GM23248 (cell line): ENCODE measurements at regions not wholly inside any gene's neighbourhood (a gene's known extent, or its start where the extent isn't known, plus 50 kb on each side); places are given as distances from the start of the nearest gene placed in this dataset.
"Not testable (repeated sequence)": the region's sequence is repeated elsewhere in the genome, so short reads cannot be mapped to it uniquely, and the experiment has no call there.

Experiments
- DNase-seq: peaks from one replicate; pipeline ENCODE4 v3.0.0-alpha.2; 2015
- H2AFZ ChIP-seq: fragments of 200-600 bp; sonication (generic); 2 replicates; pipeline ENCODE4 v1.6.1; 2016; ENCODE audit warnings: antibody characterized with exemption
- H3F3A ChIP-seq: fragments of 200-600 bp; sonication (generic); 2 replicates; pipeline ENCODE4 v1.6.1; 2016; ENCODE audit warnings: mild to moderate bottlenecking, antibody characterized with exemption, mixed run types; ENCODE audit not compliant: insufficient read depth
- H3K27ac ChIP-seq: fragments of 200-600 bp; sonication (generic); 2 replicates; pipeline ENCODE4 v1.5.1; 2016; ENCODE audit warnings: mild to moderate bottlenecking
- H3K27me3 ChIP-seq: fragments of 200-600 bp; sonication (generic); replicated peaks from 2 replicates; pipeline ENCODE4 v1.6.1; 2016; ENCODE audit warnings: mild to moderate bottlenecking; ENCODE audit not compliant: insufficient read depth
- H3K36me3 ChIP-seq: fragments of 200-600 bp; sonication (generic); 2 replicates; pipeline ENCODE4 v1.6.1; 2016; ENCODE audit warnings: low read depth, mild to moderate bottlenecking
- H3K4me1 ChIP-seq: fragments of 200-600 bp; sonication (generic); 2 replicates; pipeline ENCODE4 v1.6.1; 2016; ENCODE audit warnings: mild to moderate bottlenecking; ENCODE audit not compliant: insufficient read depth
- H3K4me2 ChIP-seq: fragments of 200-600 bp; sonication (generic); one replicate; pipeline ENCODE4 v1.6.1; 2016; ENCODE audit warnings: mild to moderate bottlenecking; ENCODE audit not compliant: unreplicated experiment
- H3K4me3 ChIP-seq: fragments of 200-600 bp; sonication (generic); 2 replicates; pipeline ENCODE4 v1.5.1; 2016; ENCODE audit warnings: mild to moderate bottlenecking
- H3K79me2 ChIP-seq: fragments of 200-600 bp; sonication (generic); 2 replicates; pipeline ENCODE4 v1.6.1; 2016; ENCODE audit warnings: mild to moderate bottlenecking; ENCODE audit not compliant: insufficient read depth
- H3K9ac ChIP-seq: fragments of 200-600 bp; sonication (generic); 2 replicates; pipeline ENCODE4 v1.6.1; 2016; ENCODE audit warnings: mild to moderate bottlenecking
- H3K9me2 ChIP-seq: fragments of 200-600 bp; sonication (generic); 2 replicates; pipeline ENCODE4 v1.6.1; 2016; ENCODE audit warnings: mixed run types, mild to moderate bottlenecking, moderate library complexity; ENCODE audit not compliant: insufficient read depth
- H3K9me3 ChIP-seq: fragments of 200-600 bp; sonication (generic); one replicate; pipeline ENCODE4 v1.6.1; 2017; ENCODE audit warnings: low read depth
- H4K20me1 ChIP-seq: fragments of 200-600 bp; sonication (generic); 2 replicates; pipeline ENCODE4 v1.6.0; 2016; ENCODE audit not compliant: insufficient read depth
- EZH2 ChIP-seq: fragments of 200-600 bp; sonication (generic); IDR thresholded peaks from 2 replicates; pipeline ENCODE4 v1.6.1; 2018; ENCODE audit warnings: antibody characterized with exemption, mild to moderate bottlenecking; ENCODE audit not compliant: insufficient read depth, poor library complexity, severe bottlenecking
- EZH2phosphoT487 ChIP-seq: fragments of 200-600 bp; sonication (generic); IDR thresholded peaks from 2 replicates; pipeline ENCODE4 v1.6.1; 2018; ENCODE audit warnings: antibody characterized with exemption, moderate library complexity, mild to moderate bottlenecking, low read depth; ENCODE audit not compliant: insufficient read depth
- WGBS, 2 experiments: methylation state at CpG; one replicate each; pipeline ENCODE4 v1.1.6; 2015 to 2017; ENCODE audit warnings: low lambda C conversion rate in 2 of 2, low coverage in 1 of 2; ENCODE audit errors: missing lambda C conversion rate in 2 of 2; 5-methylcytosine and 5-hydroxymethylcytosine counted together
- in situ Hi-C: fragments of 300-500 bp; cut with MboI; formaldehyde crosslinking; loops from 2 replicates; pipeline ENCODE4 v1.15.0; 2020

DNA sequence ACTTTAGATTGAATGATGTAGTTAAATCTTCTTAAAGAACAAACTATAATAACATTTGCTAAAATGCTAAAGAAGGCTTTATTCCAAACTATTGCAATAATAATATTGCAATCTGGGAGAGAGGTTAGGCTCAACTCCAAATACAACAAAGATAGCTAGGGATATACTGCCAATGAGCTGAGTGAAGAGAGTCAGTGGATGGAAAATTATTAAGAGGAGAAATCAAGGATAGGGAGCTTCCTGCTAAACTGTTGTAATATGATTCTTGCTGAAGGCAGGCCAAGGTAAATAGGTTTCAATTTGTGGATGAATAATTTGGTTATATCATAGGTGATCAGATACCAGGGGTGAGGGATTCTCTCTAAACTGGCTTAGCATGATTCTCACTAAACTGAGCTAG is 1651.5 kb downstream of the EFNA5 start:
- no peaks in the 10 kb centered on the region for H3K36me3 ChIP-seq
- no peak overlapping the region for H3K4me3 ChIP-seq
- no peaks in the 10 kb centered on the region for H3K4me1 ChIP-seq
- no peaks in the 10 kb centered on the region for H3F3A ChIP-seq
- H3K79me2 ChIP-seq: no peaks in the 10 kb centered on the region
- H3K9me3 ChIP-seq: no peaks in the 10 kb centered on the region
- TF ChIP-seq EZH2 (no peak), EZH2phosphoT487 (no peak)
- H2AFZ ChIP-seq: no peak overlapping the region
- no peak for DNase-seq
- H3K27ac ChIP-seq: no peak overlapping the region
- in situ Hi-C loops: no loop called here
- no peak overlapping the region for H3K9ac ChIP-seq
- H3K27me3 ChIP-seq: no peaks in the 10 kb centered on the region
- no peaks in the 10 kb centered on the region for H3K9me2 ChIP-seq
- no peaks in the 10 kb centered on the region for H4K20me1 ChIP-seq
- H3K4me2 ChIP-seq: no peak overlapping the region

DNA sequence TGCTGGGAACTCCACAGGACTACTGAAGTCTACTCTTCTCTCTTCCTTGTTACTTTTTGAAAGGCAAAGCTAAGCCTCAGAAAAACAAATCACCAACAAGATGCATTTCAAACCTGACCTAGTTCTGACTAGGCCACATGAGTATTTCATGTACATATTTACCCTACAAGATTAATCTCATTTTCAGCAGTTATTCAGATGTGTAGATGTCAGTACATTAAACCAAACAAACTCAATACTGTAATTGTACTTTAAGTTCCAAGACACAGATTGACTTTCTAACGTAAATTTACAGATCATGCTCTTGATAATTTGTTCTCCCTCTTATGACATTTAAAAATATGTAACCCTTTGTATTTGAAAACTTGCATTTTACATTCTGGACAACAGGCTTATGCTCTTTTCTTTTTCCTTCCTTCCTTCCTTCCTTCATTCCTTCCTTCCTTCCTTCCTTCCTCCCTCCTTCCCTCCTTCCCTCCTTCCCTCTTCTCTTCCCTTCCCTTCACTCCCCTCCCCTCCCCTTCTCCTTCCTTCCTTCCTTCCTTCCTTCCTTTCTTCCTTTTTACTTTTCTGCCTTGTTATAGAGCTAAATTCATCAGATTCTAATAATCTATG is 1653.4 kb downstream of the EFNA5 start:
- no peaks in the 10 kb centered on the region for H4K20me1 ChIP-seq
- no peaks in the 10 kb centered on the region for H3F3A ChIP-seq
- no peak overlapping the region for H3K4me2 ChIP-seq
- no peak overlapping the region for H3K27ac ChIP-seq
- H3K9ac ChIP-seq: no peak overlapping the region
- TF ChIP-seq EZH2: no peak
- TF ChIP-seq EZH2phosphoT487: no peak
- in situ Hi-C loops: no loop called here
- 20 to 21% methylated on average over 1 of the region's 1 CpG for WGBS, 2 experiments
- no peaks in the 10 kb centered on the region for H3K36me3 ChIP-seq
- no peaks in the 10 kb centered on the region for H3K27me3 ChIP-seq
- no peaks in the 10 kb centered on the region for H3K9me3 ChIP-seq
- H3K79me2 ChIP-seq: no peaks in the 10 kb centered on the region
- H3K4me3 ChIP-seq: no peak overlapping the region
- H3K4me1 ChIP-seq: no peaks in the 10 kb centered on the region
- H2AFZ ChIP-seq: no peak overlapping the region
- DNase-seq: no peak
- no peaks in the 10 kb centered on the region for H3K9me2 ChIP-seq

DNA sequence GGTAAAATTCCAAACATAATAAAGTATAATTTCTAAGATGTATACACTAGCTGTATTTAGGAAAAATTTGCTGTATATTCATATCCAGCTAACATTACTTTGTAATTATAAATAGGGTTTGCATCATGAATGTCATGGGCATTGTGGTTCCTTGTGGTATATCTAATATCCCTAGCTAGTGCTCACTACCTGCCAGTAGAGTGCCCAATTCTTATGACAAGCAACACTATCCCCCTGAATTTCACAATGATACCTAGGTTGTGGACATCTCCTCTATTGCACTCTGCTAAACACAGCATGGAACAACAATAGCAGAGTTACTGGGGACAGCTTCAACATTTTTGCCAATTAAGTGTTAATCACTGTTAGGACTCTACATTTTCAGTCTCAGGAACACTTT is 1656.5 kb downstream of the EFNA5 start:
- no peak overlapping the region for H3K9ac ChIP-seq

DNA sequence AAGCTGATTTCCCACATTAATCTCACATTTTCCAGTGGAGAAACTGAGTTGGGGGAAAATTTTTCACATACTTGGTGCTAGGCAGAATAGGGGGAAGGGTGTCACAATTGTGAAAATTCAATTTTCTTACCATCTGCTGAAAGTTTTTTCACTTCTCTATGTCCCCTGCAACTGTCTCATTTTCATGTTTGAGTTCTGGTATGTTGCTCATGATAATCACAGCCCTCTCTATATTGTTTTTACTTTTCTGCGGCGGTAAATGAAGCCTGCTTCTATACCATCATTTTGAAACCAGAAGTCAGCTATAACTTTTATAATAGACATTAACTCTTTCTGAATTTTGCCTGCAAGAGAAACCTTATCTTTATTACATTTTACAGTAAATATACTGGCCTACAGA is 1664.5 kb downstream of the EFNA5 start:
- Histone ChIP-seq H3K27ac (no peak overlapping the region), H3K9ac (no peak overlapping the region), H3F3A (no peaks in the 10 kb centered on the region), H3K27me3 (no peaks in the 10 kb centered on the region), H3K79me2 (no peaks in the 10 kb centered on the region), H4K20me1 (no peaks in the 10 kb centered on the region), H3K9me2 (no peaks in the 10 kb centered on the region), H3K36me3 (no peaks in the 10 kb centered on the region), H3K4me3 (no peak overlapping the region), H3K4me2 (no peak overlapping the region), H3K4me1 (no peaks in the 10 kb centered on the region), H2AFZ (no peak overlapping the region), H3K9me3 (no peaks in the 10 kb centered on the region)
- 46 to 54% methylated on average over 2 of the region's 2 CpGs for WGBS, 2 experiments
- in situ Hi-C loops: no loop called here
- no peak for TF ChIP-seq EZH2
- no peak for TF ChIP-seq EZH2phosphoT487
- no peak for DNase-seq

More for the DNA sequence above, 1656.5 kb downstream of the EFNA5 start:
- Histone ChIP-seq H3K9me2 (no peaks in the 10 kb centered on the region), H3K4me3 (no peak overlapping the region), H2AFZ (no peak overlapping the region), H3K79me2 (no peaks in the 10 kb centered on the region), H4K20me1 (no peaks in the 10 kb centered on the region), H3F3A (no peaks in the 10 kb centered on the region), H3K36me3 (no peaks in the 10 kb centered on the region), H3K9me3 (no peaks in the 10 kb centered on the region), H3K27me3 (no peaks in the 10 kb centered on the region), H3K4me2 (no peak overlapping the region), H3K27ac (no peak overlapping the region), H3K4me1 (no peaks in the 10 kb centered on the region)
- TF ChIP-seq EZH2phosphoT487 (no peak), EZH2 (no peak)
- in situ Hi-C loops: no loop called here
- DNase-seq: no peak

DNA sequence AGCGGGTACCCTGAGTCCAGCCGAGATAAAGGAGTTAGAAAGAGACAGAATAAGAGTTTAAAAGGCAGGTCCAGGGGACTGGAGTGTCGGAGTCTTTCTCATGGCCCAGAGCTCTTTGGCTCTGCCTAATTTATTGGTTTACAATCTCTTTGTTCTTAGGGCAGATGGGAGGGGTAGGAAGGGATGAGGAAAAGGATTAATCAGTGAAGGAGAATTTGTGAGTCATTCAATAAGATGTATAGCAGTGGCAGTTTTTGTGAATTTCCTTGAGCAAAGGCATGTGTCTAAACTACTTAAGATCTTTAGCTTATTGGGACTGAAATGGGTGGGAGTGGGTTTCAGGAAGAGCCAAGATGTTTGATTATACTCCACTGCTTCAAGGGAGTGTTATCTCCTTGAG is 1671.7 kb downstream of the EFNA5 start:
- WGBS, 2 experiments: 49 to 59% methylated on average over 3 of the region's 3 CpGs
- H3K36me3 ChIP-seq, H3K4me2 ChIP-seq, H3K4me1 ChIP-seq, H2AFZ ChIP-seq, H3K9me2 ChIP-seq, DNase-seq, H4K20me1 ChIP-seq, H3K9ac ChIP-seq, H3K4me3 ChIP-seq, H3K27ac ChIP-seq, H3K9me3 ChIP-seq, H3F3A ChIP-seq, H3K79me2 ChIP-seq, H3K27me3 ChIP-seq, in situ Hi-C loops: not testable (repeated sequence)
